ENCODE measurements at regions not wholly inside any gene's neighbourhood (a gene's known extent, or its start where the extent isn't known, plus 50 kb on each side); places are given as distances from the start of the nearest gene placed in this dataset.

GRCh38 chr21:20486303-20486702 lies 511.9 kb upstream of the NCAM2 start:
- no peak for TF ChIP-seq POLR2A (IDR thresholded peaks at IDR 0.05)
- no peak for TF ChIP-seq CTCF (IDR thresholded peaks at IDR 0.05)
